ENCODE measurements at regions not wholly inside any gene's neighbourhood (a gene's known extent, or its start where the extent isn't known, plus 50 kb on each side); places are given as distances from the start of the nearest gene placed in this dataset.

DNA sequence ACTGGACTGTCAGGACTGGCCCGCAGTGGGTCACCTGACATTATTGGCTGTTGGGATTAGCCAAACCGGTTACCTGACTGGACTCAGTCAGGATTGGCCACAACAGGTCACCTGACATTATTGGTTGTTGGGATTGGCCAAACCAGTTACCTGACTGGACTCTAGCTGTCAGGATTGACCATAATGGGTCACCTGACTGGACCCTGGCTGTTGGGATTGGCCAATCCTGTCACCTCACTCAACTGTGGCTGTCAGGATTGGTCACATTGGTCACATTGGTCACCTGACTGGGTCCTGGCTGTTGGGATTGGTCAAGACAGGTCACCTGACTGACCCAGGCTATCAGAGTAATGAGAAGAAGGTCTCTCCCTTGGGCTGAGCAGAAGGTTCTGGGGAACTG lies 207.7 kb upstream of the SDK2 start:
- ChIA-PET CTCF (ENCODE audit: low intra/inter-chr PET ratio, low total read pairs) (no interaction called here), POLR2A (no interaction called here)
- no peak overlapping the region for H3K4me2 ChIP-seq (ENCODE audit: low read depth, low read length)
- H3K27ac ChIP-seq (ENCODE audit: extremely low read length, insufficient read depth, low read length), result no peak overlapping the region
- intact Hi-C loops (cut with micrococcal nuclease; ENCODE audit: unreplicated experiment) (no loop called here), in situ Hi-C loops (cut with HindIII; ENCODE audit: extremely low pct_ligation_motif_present, low pct_unique_long_range_greater_than_20kb) (no loop called here)
- H3K4me1 ChIP-seq (ENCODE audit: insufficient read depth, low read length), result no peaks in the 10 kb centered on the region
- H2AFZ ChIP-seq (ENCODE audit: low read length), result no peak overlapping the region
- ATAC-seq, result no peak
- no peak overlapping the region for H3K9ac ChIP-seq (ENCODE audit: insufficient read depth, low read depth, low read length)
- H4K20me1 ChIP-seq (ENCODE audit: insufficient read depth, low read length), result no peaks in the 10 kb centered on the region
- BruUV-seq (replicated peaks), result no TSS peak
- no peaks in the 10 kb centered on the region for H3K36me3 ChIP-seq (replicated peaks in 1 of 2; ENCODE audit: control insufficient read depth in 1 of 2, insufficient read depth in 2 of 2, low read length in 2 of 2)
- H3K27me3 ChIP-seq (ENCODE audit: control insufficient read depth in 1 of 2, insufficient read depth in 2 of 2, low read length in 2 of 2), result no peaks in the 10 kb centered on the region; a peak in 3 of 5 replicates
- H3K79me2 ChIP-seq (ENCODE audit: insufficient read depth, low read length), result no peaks in the 10 kb centered on the region
- WGBS (ENCODE audit: low lambda C conversion rate), result 42% methylated on average over 2 of the region's 2 CpGs
- TF ChIP-seq SPEN (CRISPR knock-in tag; IDR thresholded peaks at IDR 0.05; ENCODE audit: low read depth), result no peak
- TF ChIP-seq, protein P1, sequence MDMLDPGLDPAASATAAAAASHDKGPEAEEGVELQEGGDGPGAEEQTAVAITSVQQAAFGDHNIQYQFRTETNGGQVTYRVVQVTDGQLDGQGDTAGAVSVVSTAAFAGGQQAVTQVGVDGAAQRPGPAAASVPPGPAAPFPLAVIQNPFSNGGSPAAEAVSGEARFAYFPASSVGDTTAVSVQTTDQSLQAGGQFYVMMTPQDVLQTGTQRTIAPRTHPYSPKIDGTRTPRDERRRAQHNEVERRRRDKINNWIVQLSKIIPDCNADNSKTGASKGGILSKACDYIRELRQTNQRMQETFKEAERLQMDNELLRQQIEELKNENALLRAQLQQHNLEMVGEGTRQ (IDR thresholded peaks at IDR 0.05; ENCODE audit: low read depth, low read length), result 0 out of 2 replicates have a peak, but pooled peaks have one; percentile 1
- TF ChIP-seq, protein P1 (CRISPR knock-in tag; IDR thresholded peaks at IDR 0.05; ENCODE audit: borderline replicate concordance), result no peak
- TF ChIP-seq, protein P2, sequence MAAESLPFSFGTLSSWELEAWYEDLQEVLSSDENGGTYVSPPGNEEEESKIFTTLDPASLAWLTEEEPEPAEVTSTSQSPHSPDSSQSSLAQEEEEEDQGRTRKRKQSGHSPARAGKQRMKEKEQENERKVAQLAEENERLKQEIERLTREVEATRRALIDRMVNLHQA (CRISPR knock-in tag; IDR thresholded peaks at IDR 0.05), result no peak
- TF ChIP-seq, protein P3, sequence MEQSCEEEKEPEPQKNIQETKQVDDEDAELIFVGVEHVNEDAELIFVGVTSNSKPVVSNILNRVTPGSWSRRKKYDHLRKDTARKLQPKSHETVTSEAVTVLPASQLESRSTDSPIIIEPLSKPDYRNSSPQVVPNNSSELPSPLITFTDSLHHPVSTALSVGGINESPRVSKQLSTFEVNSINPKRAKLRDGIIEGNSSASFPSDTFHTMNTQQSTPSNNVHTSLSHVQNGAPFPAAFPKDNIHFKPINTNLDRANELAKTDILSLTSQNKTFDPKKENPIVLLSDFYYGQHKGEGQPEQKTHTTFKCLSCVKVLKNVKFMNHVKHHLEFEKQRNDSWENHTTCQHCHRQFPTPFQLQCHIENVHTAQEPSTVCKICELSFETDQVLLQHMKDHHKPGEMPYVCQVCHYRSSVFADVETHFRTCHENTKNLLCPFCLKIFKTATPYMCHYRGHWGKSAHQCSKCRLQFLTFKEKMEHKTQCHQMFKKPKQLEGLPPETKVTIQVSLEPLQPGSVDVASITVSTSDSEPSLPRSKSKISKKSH (CRISPR knock-in tag; IDR thresholded peaks at IDR 0.05; ENCODE audit: borderline replicate concordance), result no peak
- TF ChIP-seq ZBTB3 (CRISPR knock-in tag; IDR thresholded peaks at IDR 0.05; ENCODE audit: borderline replicate concordance, low read depth), result no peak
- TF ChIP-seq, protein P4, sequence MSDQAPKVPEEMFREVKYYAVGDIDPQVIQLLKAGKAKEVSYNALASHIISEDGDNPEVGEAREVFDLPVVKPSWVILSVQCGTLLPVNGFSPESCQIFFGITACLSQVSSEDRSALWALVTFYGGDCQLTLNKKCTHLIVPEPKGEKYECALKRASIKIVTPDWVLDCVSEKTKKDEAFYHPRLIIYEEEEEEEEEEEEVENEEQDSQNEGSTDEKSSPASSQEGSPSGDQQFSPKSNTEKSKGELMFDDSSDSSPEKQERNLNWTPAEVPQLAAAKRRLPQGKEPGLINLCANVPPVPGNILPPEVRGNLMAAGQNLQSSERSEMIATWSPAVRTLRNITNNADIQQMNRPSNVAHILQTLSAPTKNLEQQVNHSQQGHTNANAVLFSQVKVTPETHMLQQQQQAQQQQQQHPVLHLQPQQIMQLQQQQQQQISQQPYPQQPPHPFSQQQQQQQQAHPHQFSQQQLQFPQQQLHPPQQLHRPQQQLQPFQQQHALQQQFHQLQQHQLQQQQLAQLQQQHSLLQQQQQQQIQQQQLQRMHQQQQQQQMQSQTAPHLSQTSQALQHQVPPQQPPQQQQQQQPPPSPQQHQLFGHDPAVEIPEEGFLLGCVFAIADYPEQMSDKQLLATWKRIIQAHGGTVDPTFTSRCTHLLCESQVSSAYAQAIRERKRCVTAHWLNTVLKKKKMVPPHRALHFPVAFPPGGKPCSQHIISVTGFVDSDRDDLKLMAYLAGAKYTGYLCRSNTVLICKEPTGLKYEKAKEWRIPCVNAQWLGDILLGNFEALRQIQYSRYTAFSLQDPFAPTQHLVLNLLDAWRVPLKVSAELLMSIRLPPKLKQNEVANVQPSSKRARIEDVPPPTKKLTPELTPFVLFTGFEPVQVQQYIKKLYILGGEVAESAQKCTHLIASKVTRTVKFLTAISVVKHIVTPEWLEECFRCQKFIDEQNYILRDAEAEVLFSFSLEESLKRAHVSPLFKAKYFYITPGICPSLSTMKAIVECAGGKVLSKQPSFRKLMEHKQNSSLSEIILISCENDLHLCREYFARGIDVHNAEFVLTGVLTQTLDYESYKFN (CRISPR knock-in tag; conservative IDR thresholded peaks at IDR 0.05), result no peak
- TF ChIP-seq ZNF382 (CRISPR knock-in tag; IDR thresholded peaks at IDR 0.05; ENCODE audit: borderline replicate concordance), result no peak
- no peak for TF ChIP-seq CBX5 (CRISPR knock-in tag; IDR thresholded peaks at IDR 0.05; ENCODE audit: borderline replicate concordance)
- FAIRE-seq, result no peak
- no peak for DNase-seq (ENCODE audit: low spot score)
- no peaks in the 10 kb centered on the region for H3K9me3 ChIP-seq (ENCODE audit: low read length)
- H3K4me3 ChIP-seq (replicated peaks in 1 of 3; ENCODE audit: insufficient read depth in 1 of 3, low read depth in 2 of 3, low read length in 3 of 3), result no peak overlapping the region

Data from HepG2 (cell line).